Cardiac fibroblast (primary cell): ENCODE measurements at regions not wholly inside any gene's neighbourhood (a gene's known extent, or its start where the extent isn't known, plus 50 kb on each side); places are given as distances from the start of the nearest gene placed in this dataset.
"Not testable (repeated sequence)": the region's sequence is repeated elsewhere in the genome, so short reads cannot be mapped to it uniquely, and the experiment has no call there.

Source experiments
- DNase-seq, 2 donors: peaks; one replicate each; pipeline versions ENCODE4 v3.0.0 to v3.0.0-alpha.2; 2010; ENCODE audit warnings: low read depth in 2 of 2
- H3K4me3 ChIP-seq, 2 donors: replicated peaks in 1 of 2; 1 replicate in 1 of 2; 2 replicates in 1 of 2; pipeline ENCODE4 v1.5.1; 2011; ENCODE audit warnings: low read depth in 2 of 2, low read length in 2 of 2, mild to moderate bottlenecking in 2 of 2, moderate library complexity in 1 of 2
- CTCF ChIP-seq: IDR thresholded peaks from one replicate; pipeline ENCODE4 v1.5.1; 2011; ENCODE audit warnings: low read depth, mild to moderate bottlenecking, low read length, inconsistent platforms

GRCh38 chr2:16218161-16218560, 277.8 kb downstream of the MYCN start:
- TF ChIP-seq CTCF: no peak
- H3K4me3 ChIP-seq: no peak overlapping the region
- no peak for DNase-seq

GRCh38 chr2:16217741-16218140, 277.4 kb downstream of the MYCN start:
- not testable (repeated sequence) for DNase-seq

DNA sequence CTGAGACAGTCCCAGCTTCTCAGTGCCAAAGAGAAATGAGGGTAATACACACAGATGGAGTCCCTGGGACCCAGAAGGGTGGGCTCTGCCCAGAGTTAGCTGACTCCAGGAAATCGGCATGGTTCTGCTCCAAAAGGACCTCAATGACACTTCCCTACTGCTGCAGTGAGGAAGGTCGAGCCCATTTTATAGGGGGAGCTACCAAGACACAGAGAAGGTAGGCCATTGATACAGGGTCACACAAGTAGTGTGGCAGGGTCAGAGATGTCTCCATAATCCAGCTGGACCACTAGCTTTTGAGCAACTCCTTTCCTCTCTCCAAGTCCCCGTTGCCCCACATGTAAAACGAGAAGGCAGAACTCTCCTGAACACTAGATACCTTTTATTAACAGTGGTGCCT, 276.9 kb downstream of the MYCN start:
- H3K4me3 ChIP-seq: no peak overlapping the region
- no peak for TF ChIP-seq CTCF
- DNase-seq: no peak

More at GRCh38 chr2:16217741-16218140, 277.4 kb downstream of the MYCN start:
- H3K4me3 ChIP-seq: not testable (repeated sequence)

GRCh38 chr2:16216558-16216945, 276.2 kb downstream of the MYCN start:
- TF ChIP-seq CTCF: no peak
- H3K4me3 ChIP-seq: no peak overlapping the region
- DNase-seq: no peak

DNA sequence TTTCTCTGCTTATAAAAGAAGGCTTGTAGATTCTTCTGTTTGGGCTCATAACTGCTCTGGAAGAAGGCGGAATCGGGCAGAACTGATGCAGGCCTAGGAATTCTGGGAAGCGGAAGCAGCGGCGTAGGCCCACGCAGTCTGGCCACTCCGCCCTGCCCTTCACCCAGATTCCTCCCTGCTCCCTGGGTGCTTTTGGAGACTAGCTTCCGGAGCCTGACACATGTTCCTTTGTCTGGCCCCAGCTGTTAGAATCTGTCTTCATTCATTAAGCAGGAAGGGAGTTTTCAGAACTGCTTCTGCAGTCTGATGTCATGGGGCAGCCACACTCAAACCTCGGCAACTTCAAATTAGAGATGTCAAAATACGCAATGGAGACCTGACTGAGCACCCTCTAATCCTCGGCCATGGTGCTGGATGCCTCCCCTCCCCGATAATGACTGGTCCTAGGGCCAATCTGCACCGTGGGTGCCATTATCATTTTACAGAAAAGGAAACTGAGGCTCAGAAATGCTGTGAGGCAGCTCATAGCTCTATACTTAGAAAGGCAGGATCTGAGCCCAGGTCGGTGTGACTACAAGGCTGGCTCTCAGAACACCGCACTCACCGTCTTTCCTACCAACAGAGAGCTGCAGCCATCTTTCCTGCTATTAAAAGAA, 275.7 kb downstream of the MYCN start:
- TF ChIP-seq CTCF: no peak
- no peak overlapping the region for H3K4me3 ChIP-seq
- DNase-seq: no peak

- H3K4me3 ChIP-seq: no peak overlapping the region
- TF ChIP-seq CTCF: no peak
Observed at GRCh38 chr2:16214861-16215260, 274.5 kb downstream of the MYCN start.

GRCh38 chr2:16214391-16214790, 274.0 kb downstream of the MYCN start:
- TF ChIP-seq CTCF: no peak
- DNase-seq: no peak
- H3K4me3 ChIP-seq: no peak overlapping the region

More at GRCh38 chr2:16214861-16215260, 274.5 kb downstream of the MYCN start:
- DNase-seq: no peak
